Spleen (tissue), 11 donors: ENCODE measurements at regions not wholly inside any gene's neighbourhood (a gene's known extent, or its start where the extent isn't known, plus 50 kb on each side); places are given as distances from the start of the nearest gene placed in this dataset.
"Not testable (repeated sequence)": the region's sequence is repeated elsewhere in the genome, so short reads cannot be mapped to it uniquely, and the experiment has no call there.

ENCODE experiments used
- DNase-seq: peaks from one replicate; pipeline ENCODE4 v3.0.0-alpha.2; 2020
- H3K27ac ChIP-seq, 8 donors: fragments of 200-600 bp; sonication (generic) in 7 of 8; 1 replicate in 4 of 8; 2 replicates in 4 of 8; pipeline versions ENCODE4 v1.5.0 to v1.8.0; 2016 to 2021; ENCODE audit warnings: inconsistent platforms in 4 of 8, mild to moderate bottlenecking in 4 of 8, moderate library complexity in 1 of 8
- H3K27me3 ChIP-seq, 7 donors: fragments of 200-600 bp; sonication (generic) in 6 of 7; replicated peaks in 1 of 7; 1 replicate in 4 of 7; 2 replicates in 3 of 7; pipeline versions ENCODE4 v1.5.0 to v1.8.0; 2016 to 2021; ENCODE audit warnings: inconsistent platforms in 3 of 7, mild to moderate bottlenecking in 1 of 7
- H3K36me3 ChIP-seq, 6 donors: fragments of 200-600 bp; sonication (generic) in 5 of 6; 1 replicate in 4 of 6; 2 replicates in 2 of 6; pipeline versions ENCODE4 v1.5.0 to v1.8.0; 2016 to 2021; ENCODE audit warnings: inconsistent platforms in 2 of 6
- H3K4me1 ChIP-seq, 6 donors: fragments of 200-600 bp; sonication (generic) in 5 of 6; 1 replicate in 3 of 6; 2 replicates in 3 of 6; pipeline versions ENCODE4 v1.5.0 to v1.8.0; 2016 to 2021; ENCODE audit warnings: inconsistent platforms in 3 of 6
- H3K4me3 ChIP-seq, 8 donors: fragments of 200-600 bp; sonication (generic) in 7 of 8; 1 replicate in 4 of 8; 2 replicates in 4 of 8; pipeline versions ENCODE4 v1.5.0 to v1.8.0; 2016 to 2021; ENCODE audit warnings: inconsistent platforms in 4 of 8, mild to moderate bottlenecking in 4 of 8, moderate library complexity in 2 of 8
- H3K9me3 ChIP-seq, 8 donors: fragments of 200-600 bp; sonication (generic) in 7 of 8; 1 replicate in 4 of 8; 2 replicates in 4 of 8; pipeline versions ENCODE4 v1.5.0 to v1.8.0; 2016 to 2021; ENCODE audit warnings: inconsistent platforms in 4 of 8
- POLR2A ChIP-seq, 3 donors: fragments of 450-650 bp; IDR thresholded peaks; one replicate each; pipeline ENCODE4 v1.5.1; 2017; ENCODE audit warnings: antibody characterized with exemption in 3 of 3, mild to moderate bottlenecking in 1 of 3
- POLR2AphosphoS5 ChIP-seq, 3 donors: sonication (generic); formaldehyde crosslinking; IDR thresholded peaks; one replicate each; pipeline ENCODE4 v1.5.1; 2017; ENCODE audit warnings: antibody characterized with exemption in 3 of 3
- WGBS, 5 donors: extraction: QIAGEN DNeasy Blood & Tissue Kit in 3 of 5; methylation state at CpG; one replicate each; pipeline versions ENCODE4 v1.1.5 to v1.1.7; 2013 to 2018; 5-methylcytosine and 5-hydroxymethylcytosine counted together
- intact Hi-C: fragments of 100-400 bp; cut with DNase I; formaldehyde crosslinking; loops from one replicate; pipeline ENCODE4 v1.15.0; 2023; ENCODE audit warnings: low total_unique reads
- TF ChIP-seq, protein P1 (sequence below), 11 experiments: fragments of 200-600 bp in 7 of 11; fragments of 450-650 bp in 4 of 11; sonication (generic) in 4 of 11; IDR thresholded peaks in 8 of 11; conservative IDR thresholded peaks in 3 of 11; 1 replicate in 7 of 11; 2 replicates in 4 of 11; pipeline versions ENCODE4 v1.4.0 to v1.8.0; 2016 to 2021; ENCODE audit warnings: antibody characterized with exemption in 11 of 11, inconsistent platforms in 4 of 11, mild to moderate bottlenecking in 1 of 11
- donor health status: healthy with polysubstance abuse.
- donor health status: DM: no; HTN: no; CAD: no; lungs with moderate emphysema.
- donor health status: DM: no; HTN: no; CAD: no.
- donor health status: Bipolar disorder and iron deficiency.
- donor health status: healthy.
- donor health status: DM: no; HTN: no; CAD: no.
- donor health status: DM: yes; HTN: yes; CAD: no.

DNA sequence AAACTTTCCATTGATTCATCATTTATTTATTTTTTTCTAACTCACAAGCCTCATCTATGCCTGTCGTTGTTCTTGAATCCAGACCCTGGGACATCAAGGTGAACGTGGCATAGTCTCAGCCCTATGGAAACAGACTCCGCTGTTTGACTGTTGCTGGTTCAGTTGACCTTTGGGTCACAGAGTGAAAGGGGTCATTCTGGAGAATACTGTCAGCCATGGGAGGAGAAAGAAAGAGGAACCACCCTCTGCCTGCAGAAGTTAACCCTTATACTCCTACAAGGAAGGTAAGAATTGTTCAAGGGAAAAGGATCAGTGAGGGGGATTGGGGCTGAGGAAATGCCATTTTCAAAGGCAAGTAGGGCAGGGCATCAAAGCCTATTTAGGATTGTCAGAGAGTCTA lies 387.6 kb upstream of the MAF start:
- WGBS, 5 donors = 77 to 95% (median 88%) methylated on average over 3 of the region's 3 CpGs

DNA sequence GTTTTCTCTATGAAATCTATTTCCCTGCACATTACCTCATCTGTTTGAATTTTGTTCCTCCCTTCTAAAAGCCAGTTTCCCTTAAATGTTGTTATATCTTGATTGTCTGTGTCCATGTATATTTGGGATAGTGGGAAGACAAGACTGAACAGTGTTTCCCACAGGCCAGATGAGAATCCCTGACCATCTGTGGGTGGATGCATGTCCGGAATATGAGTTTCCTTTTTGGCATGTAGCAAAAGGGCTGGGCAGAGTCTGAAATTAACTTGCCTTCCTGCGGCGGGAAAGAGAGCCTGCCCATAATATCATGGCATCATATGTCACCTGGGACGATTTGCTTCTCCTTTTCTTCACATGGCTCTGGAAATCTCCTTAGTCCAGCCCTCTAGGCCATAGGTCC lies 385.8 kb upstream of the MAF start:
- Histone ChIP-seq H3K9me3 (no peaks in the 10 kb centered on the region), H3K27me3 (peaks cover 0 to 6% (median 0%) of the 10 kb centered on the region in 7 donors), H3K36me3 (no peaks in the 10 kb centered on the region), H3K27ac (no peak overlapping the region), H3K4me3 (no peak overlapping the region), H3K4me1 (no peaks in the 10 kb centered on the region)
- whole genome bisulfite sequencing, 5 donors = 73 to 87% (median 78%) methylated on average over 4 of the region's 4 CpGs
- intact Hi-C loops = no loop called here
- DNase-seq = no peak
- TF ChIP-seq POLR2A (IDR thresholded peaks at IDR 0.05) (no peak), POLR2AphosphoS5 (IDR thresholded peaks at IDR 0.05) (no peak)
- TF ChIP-seq, protein P1, sequence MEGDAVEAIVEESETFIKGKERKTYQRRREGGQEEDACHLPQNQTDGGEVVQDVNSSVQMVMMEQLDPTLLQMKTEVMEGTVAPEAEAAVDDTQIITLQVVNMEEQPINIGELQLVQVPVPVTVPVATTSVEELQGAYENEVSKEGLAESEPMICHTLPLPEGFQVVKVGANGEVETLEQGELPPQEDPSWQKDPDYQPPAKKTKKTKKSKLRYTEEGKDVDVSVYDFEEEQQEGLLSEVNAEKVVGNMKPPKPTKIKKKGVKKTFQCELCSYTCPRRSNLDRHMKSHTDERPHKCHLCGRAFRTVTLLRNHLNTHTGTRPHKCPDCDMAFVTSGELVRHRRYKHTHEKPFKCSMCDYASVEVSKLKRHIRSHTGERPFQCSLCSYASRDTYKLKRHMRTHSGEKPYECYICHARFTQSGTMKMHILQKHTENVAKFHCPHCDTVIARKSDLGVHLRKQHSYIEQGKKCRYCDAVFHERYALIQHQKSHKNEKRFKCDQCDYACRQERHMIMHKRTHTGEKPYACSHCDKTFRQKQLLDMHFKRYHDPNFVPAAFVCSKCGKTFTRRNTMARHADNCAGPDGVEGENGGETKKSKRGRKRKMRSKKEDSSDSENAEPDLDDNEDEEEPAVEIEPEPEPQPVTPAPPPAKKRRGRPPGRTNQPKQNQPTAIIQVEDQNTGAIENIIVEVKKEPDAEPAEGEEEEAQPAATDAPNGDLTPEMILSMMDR (IDR thresholded peaks at IDR 0.05 in 8 of 11, conservative IDR thresholded peaks at IDR 0.05 in 3 of 11) = no peak

More for the DNA sequence above, 387.6 kb upstream of the MAF start:
- H3K27ac ChIP-seq = no peak overlapping the region
- no peaks in the 10 kb centered on the region for H3K9me3 ChIP-seq
- intact Hi-C loops = no loop called here
- H3K27me3 ChIP-seq = peaks cover 0 to 6% (median 0%) of the 10 kb centered on the region in 7 donors
- no peaks in the 10 kb centered on the region for H3K36me3 ChIP-seq
- H3K4me1 ChIP-seq = no peaks in the 10 kb centered on the region
- TF ChIP-seq, protein P1 (IDR thresholded peaks at IDR 0.05 in 8 of 11, conservative IDR thresholded peaks at IDR 0.05 in 3 of 11) = no peak
- TF ChIP-seq POLR2A (IDR thresholded peaks at IDR 0.05) = no peak
- TF ChIP-seq POLR2AphosphoS5 (IDR thresholded peaks at IDR 0.05) = no peak
- H3K4me3 ChIP-seq = no peak overlapping the region
- no peak for DNase-seq

GRCh38 chr16:79985606-79986005 lies 385.1 kb upstream of the MAF start:
- H3K27me3 ChIP-seq = peaks cover 0 to 6% (median 0%) of the 10 kb centered on the region in 7 donors
- intact Hi-C loops = no loop called here
- H3K27ac ChIP-seq = no peak overlapping the region
- no peaks in the 10 kb centered on the region for H3K4me1 ChIP-seq
- TF ChIP-seq POLR2AphosphoS5 (IDR thresholded peaks at IDR 0.05) (no peak), POLR2A (IDR thresholded peaks at IDR 0.05) (no peak)
- TF ChIP-seq, protein P1 (IDR thresholded peaks at IDR 0.05 in 8 of 11, conservative IDR thresholded peaks at IDR 0.05 in 3 of 11) = no peak
- no peaks in the 10 kb centered on the region for H3K36me3 ChIP-seq
- WGBS, 5 donors = 87 to 92% (median 89%) methylated on average over 3 of the region's 3 CpGs
- no peaks in the 10 kb centered on the region for H3K9me3 ChIP-seq
- DNase-seq = no peak
- H3K4me3 ChIP-seq = no peak overlapping the region

- H3K4me3 ChIP-seq, H3K27me3 ChIP-seq, H3K36me3 ChIP-seq, H3K9me3 ChIP-seq, H3K27ac ChIP-seq, DNase-seq, intact Hi-C loops, H3K4me1 ChIP-seq: not testable (repeated sequence)
- 93 to 99% (median 96%) methylated on average over 6 of the region's 6 CpGs for WGBS, 5 donors
These were observed 383.6 kb upstream of the MAF start for GRCh38 chr16:79984149-79984548.

DNA sequence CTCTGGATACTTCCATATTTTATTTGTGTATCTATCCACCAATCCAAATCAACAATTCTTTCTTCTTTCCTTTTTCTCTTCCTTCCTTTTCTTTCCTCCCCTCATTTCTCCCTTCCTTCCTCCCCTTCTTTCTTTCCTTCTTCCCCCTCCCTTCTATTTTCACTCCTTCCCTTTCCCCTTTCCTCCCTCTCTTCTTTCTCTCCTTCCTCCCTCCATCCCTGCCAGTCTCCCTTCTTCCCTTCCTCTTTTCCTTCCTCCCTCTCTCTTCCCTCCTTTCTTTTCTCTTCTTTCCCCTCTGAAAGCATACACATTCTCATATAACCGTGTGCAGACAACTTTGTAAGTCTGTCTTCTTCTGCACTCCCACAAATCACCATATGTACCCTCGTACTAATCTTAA lies 382.3 kb upstream of the MAF start:
- 72 to 91% (median 77%) methylated on average over 2 of the region's 2 CpGs for WGBS, 5 donors
- intact Hi-C loops = no loop called here
- H3K4me3 ChIP-seq = no peak overlapping the region

More for the DNA sequence above, 382.3 kb upstream of the MAF start:
- Histone ChIP-seq H3K27me3 (peaks cover 0 to 6% (median 0%) of the 10 kb centered on the region in 7 donors), H3K9me3 (no peaks in the 10 kb centered on the region), H3K4me1 (no peaks in the 10 kb centered on the region), H3K27ac (no peak overlapping the region), H3K36me3 (no peaks in the 10 kb centered on the region)
- no peak for DNase-seq
- no peak for TF ChIP-seq POLR2A (IDR thresholded peaks at IDR 0.05)
- TF ChIP-seq POLR2AphosphoS5 (IDR thresholded peaks at IDR 0.05) = no peak
- TF ChIP-seq, protein P1 (IDR thresholded peaks at IDR 0.05 in 8 of 11, conservative IDR thresholded peaks at IDR 0.05 in 3 of 11) = no peak
